DMS53 (cell line): ENCODE measurements at regions not wholly inside any gene's neighbourhood (a gene's known extent, or its start where the extent isn't known, plus 50 kb on each side); places are given as distances from the start of the nearest gene placed in this dataset.

Experiments
- DNase-seq: peaks from one replicate; lab custom pipeline; 2025; lab: John Stamatoyannopoulos, UW

DNA sequence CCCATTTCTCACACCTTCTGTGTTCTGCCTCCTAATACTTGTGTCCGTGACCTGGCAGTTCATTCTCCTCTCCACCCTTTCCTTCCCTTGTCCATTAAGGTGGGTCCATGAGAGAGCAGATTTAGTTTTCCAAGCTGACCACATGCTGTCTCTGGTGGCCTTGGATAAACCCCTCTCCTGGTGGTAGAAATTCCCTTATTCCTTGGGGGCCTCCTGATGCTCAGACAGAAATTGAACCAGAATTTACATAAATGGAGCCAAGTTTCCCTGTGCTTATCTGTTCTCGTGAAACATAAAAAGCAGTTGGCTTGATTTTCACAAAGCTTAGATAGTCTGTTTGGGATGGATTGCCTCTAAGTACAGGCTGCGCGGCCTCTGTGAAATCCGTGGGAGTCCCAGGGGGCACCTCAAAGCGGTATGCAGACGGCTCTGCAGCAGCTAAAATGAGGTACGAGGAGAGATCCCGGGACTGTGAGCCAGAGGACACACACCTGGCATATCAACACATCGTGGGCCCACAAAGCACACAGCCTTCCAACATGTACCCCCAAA lies 101.0 kb upstream of the NMNAT3 start:
- no peak for DNase-seq

DNA sequence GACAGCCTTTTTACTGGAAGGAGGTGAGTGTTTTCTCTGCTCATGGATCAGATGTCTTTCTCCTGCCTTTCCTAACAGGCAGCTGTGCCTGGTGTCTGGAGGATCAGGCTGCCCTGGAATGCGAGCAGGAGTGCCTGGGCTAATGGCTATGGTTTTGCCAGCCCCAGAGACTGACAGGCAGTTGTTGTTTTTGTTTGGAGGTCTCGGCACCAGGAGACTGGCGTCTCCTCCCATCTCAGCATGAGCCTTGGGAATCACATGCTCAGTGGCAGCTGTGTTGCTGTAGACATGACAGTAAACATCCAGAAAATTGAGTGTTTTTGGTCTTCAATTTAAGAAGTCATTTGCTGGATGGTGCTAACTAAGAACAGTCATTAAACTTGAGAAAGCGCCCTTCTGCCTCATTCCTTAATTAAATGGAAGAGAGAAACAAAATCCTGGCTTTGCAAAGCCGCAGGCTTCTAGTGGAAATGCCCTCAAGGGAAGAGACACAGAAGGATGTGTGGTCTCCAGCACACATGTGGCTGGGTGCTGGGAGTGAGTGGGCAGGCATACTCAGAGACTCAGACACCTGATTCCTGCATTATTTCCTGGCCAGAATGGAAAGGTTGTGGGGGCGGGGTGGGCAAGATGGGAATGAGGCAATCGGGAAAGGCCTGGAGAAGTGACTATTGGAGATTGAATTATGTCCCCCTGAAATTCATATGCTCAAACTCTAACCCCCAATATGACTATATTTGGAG lies 97.0 kb upstream of the NMNAT3 start:
- no peak for DNase-seq

DNA sequence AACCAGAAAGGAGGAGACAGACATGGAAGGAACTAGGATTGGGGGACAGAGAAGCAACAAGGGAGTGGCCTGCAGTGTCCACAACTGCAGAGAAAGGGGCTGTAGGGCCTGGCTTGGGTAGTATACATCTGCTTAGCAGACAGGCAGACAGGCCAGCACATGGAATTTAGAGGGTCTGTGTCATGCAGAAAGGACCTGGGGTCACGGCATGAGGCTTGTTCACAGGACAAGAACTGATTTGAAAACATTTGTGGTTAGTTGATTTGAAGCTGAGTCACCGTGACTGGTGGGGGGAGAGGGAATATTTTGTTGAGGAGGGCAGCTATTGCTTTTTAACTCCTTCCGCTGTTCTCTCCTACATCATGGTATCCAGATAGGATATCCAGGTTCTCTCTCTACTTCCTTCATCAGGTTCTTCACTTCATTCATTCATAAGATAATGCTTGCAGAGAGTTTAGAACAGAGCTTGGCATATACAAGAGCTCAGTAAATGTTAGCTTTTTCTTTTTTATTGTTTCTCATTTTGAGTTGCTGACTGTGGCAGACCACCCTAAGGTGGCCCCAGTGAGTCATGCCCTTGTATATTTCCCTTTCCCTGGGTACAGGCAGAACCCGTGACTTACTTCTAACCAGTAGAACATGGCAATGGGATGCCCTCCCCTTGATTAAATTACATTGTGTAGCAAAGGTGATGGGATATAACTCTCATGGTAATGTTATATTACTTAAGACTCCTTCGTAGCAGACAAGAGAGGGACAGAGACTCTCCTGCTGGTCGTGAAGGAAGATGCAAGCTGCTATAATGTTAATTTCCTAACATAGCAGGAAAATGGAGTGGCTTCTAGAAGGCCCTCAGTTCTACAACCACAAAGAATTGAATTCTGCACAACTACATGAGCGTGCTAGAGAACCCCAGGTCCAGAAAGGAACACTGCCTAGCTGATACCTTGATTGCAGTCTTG lies 95.0 kb upstream of the NMNAT3 start:
- DNase-seq, result no peak

DNA sequence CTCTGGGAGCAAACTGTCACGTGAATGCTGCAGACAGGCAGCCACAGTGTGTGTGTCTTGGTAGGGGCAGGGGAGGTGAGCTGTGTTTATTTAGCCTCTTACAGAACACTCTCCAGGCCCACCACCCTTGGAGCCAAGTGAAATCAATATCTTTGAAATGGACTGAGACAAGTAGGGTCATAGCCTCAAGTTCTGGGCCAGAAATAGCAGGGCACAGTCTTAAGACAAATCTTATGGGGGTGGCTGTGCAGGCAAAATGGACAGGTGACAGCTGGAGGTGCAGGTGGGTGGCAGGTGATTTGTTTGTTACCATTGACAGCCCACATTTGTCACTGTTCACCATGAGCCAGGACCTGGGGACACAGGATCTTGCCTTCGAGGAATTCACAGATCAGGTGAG lies 93.6 kb upstream of the NMNAT3 start:
- DNase-seq, result no peak

DNA sequence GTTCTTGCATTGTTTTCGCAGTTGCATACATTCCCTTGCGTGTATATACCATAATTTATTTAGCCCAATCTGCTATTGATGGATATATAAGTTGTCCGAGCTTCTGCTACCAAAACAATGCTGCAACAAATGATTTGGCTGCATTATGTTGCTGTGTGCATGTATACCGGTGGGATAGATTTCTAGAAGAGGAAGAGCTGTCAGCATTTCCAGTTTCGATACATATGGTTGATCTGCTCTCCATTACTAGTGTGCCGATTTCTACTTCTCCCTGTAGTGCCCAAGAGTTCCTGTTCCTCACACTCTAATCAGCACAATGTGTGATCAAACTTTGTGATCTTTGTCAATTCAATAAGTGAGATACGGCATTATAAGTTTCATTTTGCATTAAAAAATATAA lies 92.8 kb upstream of the NMNAT3 start:
- DNase-seq, result no peak

DNA sequence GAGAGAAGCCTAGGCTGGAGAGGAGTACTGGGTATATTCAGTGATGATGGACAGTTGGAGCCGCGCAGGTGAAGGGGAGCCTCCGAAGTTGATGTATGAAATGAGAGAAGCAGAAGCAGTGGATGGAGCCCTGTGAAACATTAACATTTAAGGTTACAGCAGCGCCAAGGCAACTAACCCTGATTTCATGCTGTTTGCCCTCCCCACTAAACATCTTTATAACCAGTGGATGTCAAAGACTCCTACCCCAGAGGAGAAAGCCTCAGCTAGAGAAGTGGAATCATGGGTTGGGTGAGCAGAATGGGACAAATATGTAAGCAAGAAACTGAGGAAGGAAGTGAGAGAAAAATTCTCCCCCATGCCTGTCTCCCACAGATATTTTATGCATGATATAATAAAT lies 92.0 kb upstream of the NMNAT3 start:
- no peak for DNase-seq

DNA sequence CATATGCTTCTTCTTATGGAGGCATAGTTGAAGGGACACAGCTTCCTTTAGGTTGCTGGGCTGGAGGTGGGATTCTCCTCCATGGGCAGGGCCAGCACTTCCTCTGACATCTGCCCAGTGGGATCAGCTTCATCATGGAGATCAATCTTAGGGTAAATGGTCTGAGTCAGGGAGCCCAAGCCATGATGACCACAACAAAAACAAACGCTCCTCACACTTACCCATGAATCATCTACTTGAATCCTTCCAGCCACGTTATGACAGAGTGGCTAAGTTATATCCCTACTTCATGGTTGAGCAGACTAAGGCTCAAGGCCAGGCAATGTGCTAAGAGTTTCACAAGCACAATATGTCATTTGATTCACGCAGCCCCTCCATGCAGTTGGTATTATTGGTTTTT lies 87.2 kb upstream of the NMNAT3 start:
- peak; percentile 35 for DNase-seq

DNA sequence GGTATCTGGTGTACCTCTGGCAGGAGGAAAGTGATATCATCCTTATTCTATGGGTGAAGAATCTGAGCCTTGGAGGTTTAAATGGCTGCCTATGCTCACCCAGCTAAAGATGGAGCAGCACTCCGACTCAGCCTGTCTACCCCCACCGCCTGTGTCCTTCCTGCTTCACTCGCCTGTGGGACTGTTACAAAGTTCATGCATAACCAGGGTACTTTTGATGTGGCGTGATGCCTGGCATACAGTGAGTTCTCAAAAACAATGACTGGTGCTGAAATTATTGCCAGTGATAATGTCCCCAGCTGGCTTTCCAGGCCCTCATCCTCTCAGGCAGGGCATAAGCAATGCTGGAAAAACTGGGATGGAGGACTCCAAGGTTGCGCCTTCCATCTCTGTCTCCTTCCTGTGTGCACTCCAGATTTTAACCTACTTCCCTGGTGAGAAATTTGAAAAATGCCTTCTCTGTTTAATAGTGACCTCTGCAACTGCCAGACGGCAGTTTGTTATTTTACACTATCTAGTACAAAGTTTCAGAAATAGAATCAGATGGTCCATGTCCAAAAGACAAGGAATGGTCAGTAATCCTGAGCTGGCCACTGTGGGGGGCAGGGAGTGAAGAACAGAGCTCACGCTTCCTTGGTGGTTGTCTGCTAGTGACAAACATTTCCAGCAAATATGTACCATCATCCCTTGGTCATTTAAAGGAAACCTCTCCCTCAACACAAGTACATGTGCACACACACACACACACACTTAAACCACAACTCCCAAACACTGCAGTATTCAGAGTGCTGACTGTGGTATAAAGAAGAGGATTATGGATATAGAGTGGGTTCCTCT lies 86.5 kb upstream of the NMNAT3 start:
- no peak for DNase-seq

DNA sequence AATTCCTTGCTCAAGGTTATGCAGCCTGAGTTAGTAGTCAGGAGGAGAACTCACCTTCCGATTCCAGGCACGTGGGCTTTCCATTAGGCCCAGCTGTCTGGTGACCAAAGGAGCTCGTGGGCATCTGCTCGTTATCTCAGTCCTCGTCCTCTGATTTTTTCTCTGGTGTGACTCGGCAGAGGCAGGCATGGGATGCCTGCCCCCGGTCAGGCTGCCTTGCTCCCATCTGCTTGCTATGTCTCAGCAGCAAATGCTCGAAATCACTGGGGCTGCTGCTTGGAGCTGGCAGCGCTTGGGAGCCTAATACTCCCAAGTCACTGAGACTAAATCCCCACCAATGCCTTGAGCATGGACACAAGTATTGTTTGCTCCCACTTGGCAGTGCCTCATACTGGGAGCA lies 84.5 kb upstream of the NMNAT3 start:
- no peak for DNase-seq

DNA sequence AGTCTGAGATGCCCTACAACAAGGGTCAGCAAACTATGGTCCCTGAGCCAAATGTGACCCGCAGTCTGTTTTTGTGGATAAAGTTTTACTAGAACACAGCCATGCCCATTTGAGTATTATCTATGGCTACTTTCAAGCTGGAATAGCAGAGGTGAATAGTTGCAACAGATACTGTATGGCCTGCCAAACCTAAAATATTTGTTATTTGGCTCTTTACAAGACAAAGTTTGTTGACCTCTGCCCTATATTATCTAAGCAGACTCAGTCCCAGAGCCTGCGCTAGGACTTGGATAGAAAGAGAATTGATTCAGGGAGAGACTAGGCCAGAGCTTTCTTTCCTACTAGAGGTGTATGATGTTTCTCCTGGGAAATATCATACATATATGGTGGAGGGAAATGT lies 81.7 kb upstream of the NMNAT3 start:
- DNase-seq, result no peak

DNA sequence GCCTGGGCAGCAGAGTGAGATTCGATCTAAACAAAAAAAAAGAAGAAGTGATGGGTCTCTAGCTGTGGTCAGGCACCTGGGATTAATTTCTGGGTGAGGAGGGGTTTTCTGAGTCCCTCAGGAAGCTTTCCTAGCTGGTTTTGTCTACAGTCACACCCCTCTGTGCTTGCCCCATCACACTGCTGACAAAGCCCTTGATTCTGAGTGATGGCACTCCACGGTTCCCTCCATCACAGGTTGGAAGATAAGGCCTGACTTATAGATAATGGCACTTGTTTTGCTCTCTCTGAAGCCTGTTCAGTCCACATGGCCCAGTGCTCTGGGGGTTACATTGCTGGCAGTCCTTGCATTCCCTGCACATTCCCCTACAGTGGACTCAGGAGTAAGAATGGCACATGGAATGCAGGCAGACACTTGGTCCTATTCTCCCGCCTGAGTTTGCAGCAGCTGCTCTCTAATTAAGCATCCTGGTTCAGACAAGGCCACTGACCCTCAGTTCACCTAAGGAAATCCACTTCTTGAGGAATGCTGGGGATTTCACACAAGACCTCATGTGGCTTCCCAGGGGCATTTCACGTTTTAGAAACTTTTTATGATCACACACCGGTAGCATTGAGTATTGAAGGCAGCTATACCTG lies 81.0 kb upstream of the NMNAT3 start:
- DNase-seq, result no peak

DNA sequence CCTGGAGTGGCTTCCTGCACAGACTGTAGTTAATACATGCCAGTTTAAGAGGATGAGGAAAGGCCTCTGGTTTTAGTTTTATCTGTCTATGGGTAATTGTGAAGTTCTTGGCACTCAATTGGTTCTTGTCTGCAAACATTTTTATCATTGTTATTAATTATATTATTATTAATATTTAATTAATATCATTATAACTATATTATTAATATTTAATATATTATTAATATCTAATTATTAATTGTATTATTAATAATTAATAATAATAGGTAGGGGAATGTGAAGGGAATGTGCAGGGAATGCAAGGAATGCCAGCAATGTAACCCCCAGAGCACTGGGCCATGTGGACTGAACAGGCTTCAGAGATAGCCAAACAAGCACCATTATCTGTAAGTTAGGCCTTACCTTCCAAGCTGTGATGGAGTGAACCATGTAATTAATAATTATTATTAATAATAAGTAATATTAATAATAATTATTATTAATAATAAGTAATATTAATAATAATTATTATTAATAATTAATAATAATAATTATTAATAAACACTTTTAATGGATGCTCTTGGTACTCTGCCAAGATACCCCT lies 79.8 kb upstream of the NMNAT3 start:
- no peak for DNase-seq

DNA sequence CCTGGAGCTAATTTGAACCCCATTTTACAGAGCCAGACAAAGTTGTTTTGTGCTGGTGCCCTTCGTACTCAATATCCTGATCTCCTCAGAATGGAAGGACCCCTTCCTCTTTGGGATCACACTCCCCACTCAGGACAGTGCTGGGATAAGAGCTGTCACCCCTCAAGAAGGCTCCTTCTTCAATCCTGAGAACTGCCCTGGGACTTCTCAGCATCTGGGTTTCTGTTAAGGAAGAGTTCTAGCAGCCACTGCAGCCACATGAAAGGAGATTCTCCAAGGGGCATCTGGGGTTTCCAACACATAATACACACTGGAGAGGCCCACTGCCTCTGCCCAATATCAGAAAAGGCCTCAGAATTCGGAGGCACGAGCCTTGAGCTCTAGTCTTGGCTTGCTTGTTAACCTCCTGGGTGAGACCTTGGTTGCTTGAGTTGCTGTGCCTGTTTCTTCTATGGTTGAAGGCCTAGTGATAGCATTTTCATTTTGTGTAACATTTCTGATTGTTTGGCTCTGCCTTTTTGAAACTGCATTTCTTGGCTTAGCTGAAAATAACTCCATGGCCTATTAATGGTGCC lies 78.8 kb upstream of the NMNAT3 start:
- no peak for DNase-seq

DNA sequence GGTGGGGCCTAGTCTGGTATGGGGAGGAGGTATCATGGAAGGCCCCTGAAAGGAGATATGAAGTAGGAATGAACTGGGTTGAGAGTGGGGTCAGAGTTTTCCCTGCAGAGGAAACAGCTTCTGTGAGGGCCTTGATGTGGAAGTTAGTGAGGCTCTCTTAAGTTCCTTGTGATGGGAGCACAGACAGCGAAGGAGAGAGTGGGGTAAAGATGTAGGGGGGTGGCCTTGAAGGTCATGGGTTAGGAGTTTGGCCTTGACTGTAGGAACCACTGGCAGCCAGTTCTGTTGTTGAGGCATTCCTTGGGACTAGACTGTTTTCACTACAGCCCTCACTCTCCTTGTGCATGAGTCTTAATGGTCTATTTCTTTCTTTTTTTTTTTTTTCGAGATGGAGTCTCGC lies 77.8 kb upstream of the NMNAT3 start:
- DNase-seq, result no peak

DNA sequence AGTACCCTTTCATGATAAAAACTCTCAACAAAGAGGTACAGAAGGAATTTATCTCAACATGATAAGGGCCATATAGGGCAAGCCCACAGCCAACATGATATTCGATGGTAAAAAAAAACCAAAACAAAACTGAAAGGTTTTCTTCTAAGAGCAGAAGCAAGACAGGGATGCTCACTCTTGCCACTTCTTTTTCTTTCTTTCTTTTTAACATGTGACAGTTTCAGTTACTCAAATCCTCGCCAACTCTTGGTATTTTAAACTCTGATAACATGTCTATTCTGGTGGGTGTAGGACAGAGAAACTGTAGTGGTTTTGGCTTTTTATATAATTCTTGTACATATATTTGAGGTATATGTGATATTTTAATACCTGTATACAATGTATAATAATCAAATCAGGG lies 74.0 kb upstream of the NMNAT3 start:
- no peak for DNase-seq

DNA sequence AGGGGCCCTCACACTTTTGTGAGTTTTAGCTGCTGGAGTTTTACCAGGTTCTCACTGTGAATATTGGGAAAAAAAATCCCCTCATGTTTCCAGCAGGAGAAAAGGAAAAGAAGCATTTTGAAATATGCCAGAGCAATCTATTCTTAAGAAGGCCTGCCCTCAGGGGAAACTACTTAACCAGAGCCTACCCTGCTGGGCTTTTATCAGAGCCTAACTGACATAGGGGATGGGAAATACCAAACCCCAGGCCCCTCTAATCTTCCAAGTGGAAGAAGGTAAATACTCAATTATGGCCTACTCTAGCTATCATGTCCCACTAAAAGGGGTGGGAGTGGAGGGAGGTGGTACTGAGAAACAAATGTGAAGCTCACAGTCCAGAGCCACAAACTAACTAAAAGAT lies 68.7 kb upstream of the NMNAT3 start:
- DNase-seq, result no peak

DNA sequence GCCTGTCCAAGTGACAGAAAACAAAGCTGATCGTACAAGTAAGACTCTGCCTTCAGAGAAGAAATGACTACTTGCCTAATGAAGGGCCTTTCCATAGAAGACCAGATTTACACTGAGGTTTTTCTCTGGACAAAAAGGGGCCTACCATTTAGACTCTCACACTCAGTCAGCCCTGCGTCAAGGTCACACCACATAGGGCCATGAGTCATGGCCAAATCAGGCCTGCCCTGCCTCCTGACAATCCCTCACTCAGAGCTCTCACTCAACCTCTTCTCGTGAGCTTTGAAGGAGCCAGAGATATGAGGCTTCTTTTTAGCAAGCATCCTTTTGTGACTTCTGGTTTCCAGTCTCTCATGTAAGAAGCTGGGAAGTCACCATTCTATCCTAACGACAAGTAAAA lies 68.1 kb upstream of the NMNAT3 start:
- DNase-seq, result no peak

DNA sequence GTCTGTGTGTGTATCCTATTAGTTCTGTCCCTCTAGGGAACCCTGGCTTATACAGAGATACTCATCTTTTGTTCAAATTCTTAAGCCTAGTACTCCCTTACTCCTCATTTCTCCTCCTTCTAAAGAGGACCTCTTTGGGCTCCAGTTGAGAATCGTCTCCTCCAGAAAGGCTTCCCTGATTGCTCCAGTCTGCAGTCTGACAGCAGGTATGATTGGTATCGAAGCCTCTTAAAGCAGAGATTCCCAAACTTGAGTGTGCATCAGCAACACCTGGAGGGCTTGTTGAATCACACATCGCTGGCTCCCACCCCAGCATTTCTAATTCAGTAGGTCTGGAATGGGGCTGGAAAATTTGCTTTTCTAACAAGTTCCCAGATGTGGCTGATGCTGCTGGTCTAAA lies 60.9 kb upstream of the NMNAT3 start:
- no peak for DNase-seq

DNA sequence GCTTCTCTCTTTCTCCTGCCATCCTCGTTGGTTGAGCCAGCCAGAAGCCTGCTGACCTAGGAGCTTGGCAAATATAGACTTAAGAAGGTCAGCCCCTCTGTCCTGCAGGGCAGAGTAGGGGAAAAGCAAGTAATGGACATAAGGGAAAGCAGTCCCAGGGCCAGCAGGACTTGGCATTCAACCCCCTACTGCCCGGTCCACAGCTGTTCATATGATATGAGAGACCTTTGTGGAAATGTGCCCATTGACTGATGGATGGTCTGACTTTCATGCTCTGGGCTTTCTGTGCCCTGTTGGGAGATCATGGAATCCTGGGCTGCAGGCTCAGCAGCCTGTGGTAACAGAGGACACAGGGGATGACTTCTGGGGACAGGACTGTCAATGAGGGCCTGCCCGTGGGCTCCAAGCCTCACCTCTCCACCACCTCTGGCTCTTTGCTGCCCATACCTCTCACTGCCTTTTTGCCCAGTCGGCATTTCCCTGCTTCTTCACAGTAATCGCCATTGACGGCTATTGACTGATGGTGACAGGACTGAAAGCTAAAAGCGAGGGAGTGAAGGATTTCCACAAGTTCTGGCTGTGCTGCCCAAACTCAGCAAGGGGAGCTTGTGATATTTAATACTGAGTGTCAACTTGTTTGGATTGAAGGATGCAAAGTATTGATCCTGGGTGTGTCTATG lies 60.0 kb upstream of the NMNAT3 start:
- DNase-seq, result no peak

DNA sequence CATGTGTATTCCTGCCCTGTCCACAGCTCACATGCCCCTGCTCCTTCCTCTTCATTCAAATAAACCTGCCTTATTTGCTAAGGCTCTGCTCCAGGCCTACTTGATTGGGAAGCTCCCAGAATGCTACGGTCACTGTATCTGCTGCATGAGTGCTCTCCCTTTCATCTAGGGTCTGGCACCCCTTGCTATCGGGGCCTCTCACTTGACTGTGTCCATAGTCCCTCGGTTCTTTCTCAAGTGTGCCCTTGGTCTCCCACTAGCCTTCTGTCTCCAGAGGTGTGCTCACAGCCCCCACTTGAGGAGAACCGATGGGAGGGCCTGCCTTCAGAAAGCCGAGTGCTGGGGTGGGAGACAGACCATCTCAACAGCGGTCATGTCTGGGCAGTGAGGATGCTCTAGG lies 57.4 kb upstream of the NMNAT3 start:
- no peak for DNase-seq
